Caco-2 (cell line): ENCODE measurements at regions not wholly inside any gene's neighbourhood (a gene's known extent, or its start where the extent isn't known, plus 50 kb on each side); places are given as distances from the start of the nearest gene placed in this dataset.

Source experiments
- BruUV-seq: library from RNA; stranded (reverse); fragments of 400-500 nt; replicated peaks from 2 replicates; lab custom pipeline; 2021; lab: Mats Ljungman, UMichigan
- CTCF ChIA-PET: fragments of 300-600 bp; sonication (Branson Sonifier 250); formaldehyde crosslinking; loops from one replicate; lab custom pipeline; 2022; ENCODE audit warnings: antibody characterized with exemption; lab: Charles Lee
- POLR2A ChIA-PET: fragments of 300-600 bp; sonication (Branson Sonifier 250); formaldehyde crosslinking; loops from one replicate; lab custom pipeline; 2022; ENCODE audit warnings: antibody characterized with exemption; lab: Charles Lee
- DNase-seq, 2 experiments: peaks; one replicate each; pipeline versions ENCODE4 v3.0.0 to v3.0.0-alpha.2; 2020 to 2022
- H3K27me3 ChIP-seq: replicated peaks from 2 replicates; pipeline ENCODE4 v1.6.0; 2011; ENCODE audit warnings: low read length; ENCODE audit not compliant: control insufficient read depth, insufficient read depth
- H3K36me3 ChIP-seq: 2 replicates; pipeline ENCODE4 v1.5.1; 2011; ENCODE audit warnings: low read length; ENCODE audit not compliant: control insufficient read depth, insufficient read depth
- H3K4me1 ChIP-seq: fragments of 250-450 bp; sonication (Bioruptor Pico); 2 replicates; pipeline ENCODE4 v1.5.1; 2020; ENCODE audit warnings: mild to moderate bottlenecking
- H3K4me3 ChIP-seq: 2 replicates; pipeline ENCODE4 v1.5.1; 2011; ENCODE audit warnings: low read depth, mild to moderate bottlenecking, control low read depth, low read length
- H3K9me3 ChIP-seq: fragments of 250-450 bp; sonication (Bioruptor Pico); 2 replicates; pipeline ENCODE4 v1.5.1; 2020; ENCODE audit warnings: mild to moderate bottlenecking, moderate library complexity
- H3K27ac Mint-ChIP-seq: one replicate; pipeline ENCODE4 v1.8.0; 2022; ENCODE audit warnings: mixed read lengths; ENCODE audit not compliant: unreplicated experiment
- H3K27me3 Mint-ChIP-seq: one replicate; pipeline ENCODE4 v1.8.0; 2022; ENCODE audit warnings: mixed read lengths; ENCODE audit not compliant: insufficient read depth, unreplicated experiment
- H3K36me3 Mint-ChIP-seq: one replicate; pipeline ENCODE4 v1.8.0; 2022; ENCODE audit warnings: mild to moderate bottlenecking, mixed read lengths; ENCODE audit not compliant: insufficient read depth, unreplicated experiment
- H3K4me1 Mint-ChIP-seq: one replicate; pipeline ENCODE4 v1.8.0; 2022; ENCODE audit warnings: low read depth, mixed read lengths; ENCODE audit not compliant: unreplicated experiment
- H3K4me3 Mint-ChIP-seq: one replicate; pipeline ENCODE4 v1.8.0; 2022; ENCODE audit warnings: mild to moderate bottlenecking, moderate library complexity, mixed read lengths; ENCODE audit not compliant: unreplicated experiment
- H3K9me3 Mint-ChIP-seq: one replicate; pipeline ENCODE4 v1.8.0; 2022; ENCODE audit warnings: mixed read lengths; ENCODE audit not compliant: unreplicated experiment
- CTCF ChIP-seq, 2 experiments: fragments of 200-600 bp in 1 of 2; IDR thresholded peaks; 1 replicate in 1 of 2; 2 replicates in 1 of 2; pipeline versions ENCODE4 v1.5.1 to v1.8.0; 2011 to 2022; ENCODE audit warnings: antibody characterized with exemption in 1 of 2, control low read depth in 1 of 2, inconsistent platforms in 1 of 2, low read depth in 1 of 2, low read length in 1 of 2, mild to moderate bottlenecking in 1 of 2, moderate library complexity in 1 of 2; ENCODE audit not compliant: insufficient read depth in 1 of 2, severe bottlenecking in 1 of 2, unreplicated experiment in 1 of 2
- intact Hi-C: fragments of 100-400 bp; cut with micrococcal nuclease; formaldehyde crosslinking; loops from one replicate; pipeline ENCODE4 v1.10.0; 2022; ENCODE audit not compliant: unreplicated experiment

- POLR2A ChIA-PET: no interaction called here
- Mint-ChIP-seq H3K27ac (no peak overlapping the region), H3K27me3 (no peaks in the 10 kb centered on the region), H3K4me3 (no peak overlapping the region), H3K9me3 (peaks cover 12% of the 10 kb centered on the region), H3K36me3 (no peaks in the 10 kb centered on the region), H3K4me1 (no peaks in the 10 kb centered on the region)
- CTCF ChIA-PET: no interaction called here
- DNase-seq: no peak
- Histone ChIP-seq H3K4me3 (no peak overlapping the region), H3K9me3 (peaks cover 5% of the 10 kb centered on the region; the same call in 1 of the 2 replicates), H3K4me1 (no peaks in the 10 kb centered on the region), H3K36me3 (no peaks in the 10 kb centered on the region), H3K27me3 (no peaks in the 10 kb centered on the region)
- no TSS peak for BruUV-seq
- intact Hi-C loops: no loop called here
- no peak for TF ChIP-seq CTCF (IDR thresholded peaks at IDR 0.05; ENCODE audit: insufficient read depth in 1 of 2, low read depth in 1 of 2, low read length in 1 of 2, severe bottlenecking in 1 of 2, unreplicated experiment in 1 of 2)
These were observed 259.0 kb downstream of the ADRA2A start for GRCh38 chr10:111335826-111336225.

- H3K4me3 ChIP-seq: no peak overlapping the region
- H3K9me3 ChIP-seq: peaks cover 5% of the 10 kb centered on the region; the same call in 1 of the 2 replicates
- CTCF ChIA-PET: no interaction called here
- intact Hi-C loops: no loop called here
- H3K36me3 ChIP-seq: no peaks in the 10 kb centered on the region
- DNase-seq: no peak
- no peaks in the 10 kb centered on the region for H3K36me3 Mint-ChIP-seq
- H3K27me3 Mint-ChIP-seq: no peaks in the 10 kb centered on the region
- no TSS peak for BruUV-seq
- POLR2A ChIA-PET: no interaction called here
- H3K4me3 Mint-ChIP-seq: no peak overlapping the region
- H3K27ac Mint-ChIP-seq: no peak overlapping the region
- peaks cover 22% of the 10 kb centered on the region for H3K9me3 Mint-ChIP-seq
- no peaks in the 10 kb centered on the region for H3K4me1 Mint-ChIP-seq
- TF ChIP-seq CTCF (IDR thresholded peaks at IDR 0.05; ENCODE audit: insufficient read depth in 1 of 2, low read depth in 1 of 2, low read length in 1 of 2, severe bottlenecking in 1 of 2, unreplicated experiment in 1 of 2): no peak
- no peaks in the 10 kb centered on the region for H3K27me3 ChIP-seq
- no peaks in the 10 kb centered on the region for H3K4me1 ChIP-seq
These were observed 261.2 kb downstream of the ADRA2A start for GRCh38 chr10:111338035-111338434.

GRCh38 chr10:111338805-111339204 lies 262.0 kb downstream of the ADRA2A start:
- POLR2A ChIA-PET: no interaction called here
- H3K4me1 Mint-ChIP-seq: no peaks in the 10 kb centered on the region
- TF ChIP-seq CTCF (IDR thresholded peaks at IDR 0.05; ENCODE audit: insufficient read depth in 1 of 2, low read depth in 1 of 2, low read length in 1 of 2, severe bottlenecking in 1 of 2, unreplicated experiment in 1 of 2): no peak
- no peaks in the 10 kb centered on the region for H3K27me3 ChIP-seq
- intact Hi-C loops: no loop called here
- CTCF ChIA-PET: no interaction called here
- H3K4me3 Mint-ChIP-seq: no peak overlapping the region
- no peaks in the 10 kb centered on the region for H3K36me3 Mint-ChIP-seq
- no peak overlapping the region for H3K4me3 ChIP-seq
- no peaks in the 10 kb centered on the region for H3K36me3 ChIP-seq
- no peaks in the 10 kb centered on the region for H3K4me1 ChIP-seq
- peaks cover 5% of the 10 kb centered on the region; the same call in 1 of the 2 replicates for H3K9me3 ChIP-seq
- no peak overlapping the region for H3K27ac Mint-ChIP-seq
- no TSS peak for BruUV-seq
- no peak for DNase-seq
- no peaks in the 10 kb centered on the region for H3K27me3 Mint-ChIP-seq
- H3K9me3 Mint-ChIP-seq: peaks cover 28% of the 10 kb centered on the region
